ENCODE measurements at regions not wholly inside any gene's neighbourhood (a gene's known extent, or its start where the extent isn't known, plus 50 kb on each side); places are given as distances from the start of the nearest gene placed in this dataset.

DNA sequence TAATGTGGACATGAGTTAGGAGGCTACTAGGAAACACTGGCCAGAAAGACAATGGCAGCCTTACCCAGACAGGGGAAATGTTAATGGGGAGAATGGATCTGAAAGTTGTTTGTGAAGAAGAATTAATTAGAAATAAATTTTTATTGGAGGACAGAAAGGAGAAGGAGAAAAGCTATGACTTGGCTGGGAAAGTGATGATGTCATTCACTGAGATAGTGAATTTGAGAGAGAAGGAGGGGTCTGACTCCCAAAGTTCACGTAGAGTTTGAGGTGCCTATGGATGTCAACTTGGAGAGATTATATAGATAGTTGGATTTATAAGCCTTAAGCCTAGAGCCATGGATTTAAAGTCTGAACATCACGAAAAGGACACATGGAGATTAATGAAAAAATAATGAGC, 144.6 kb upstream of the ZNF521 start:
- TF ChIP-seq CTCF (IDR thresholded peaks at IDR 0.05; ENCODE audit: extremely low read depth in 1 of 2, insufficient read depth in 1 of 2, low read depth in 1 of 2, low read length in 2 of 2) (no peak), POLR2AphosphoS5 (IDR thresholded peaks at IDR 0.05; ENCODE audit: insufficient read depth, low read depth, low read length) (no peak), POLR2A (IDR thresholded peaks at IDR 0.05; ENCODE audit: low read depth, low read length) (no peak), EZH2 (IDR thresholded peaks at IDR 0.05; ENCODE audit: borderline replicate concordance, low read depth, low read length, severe bottlenecking) (no peak), GATA2 (IDR thresholded peaks at IDR 0.05; ENCODE audit: insufficient read depth, insufficient read length, low read depth, low read length) (no peak), FOS (IDR thresholded peaks at IDR 0.05; ENCODE audit: borderline replicate concordance, insufficient read depth, low read length) (no peak), JUN (IDR thresholded peaks at IDR 0.05; ENCODE audit: borderline replicate concordance, insufficient read depth, insufficient read length, low read depth) (no peak)
- TF ChIP-seq, protein P1, sequence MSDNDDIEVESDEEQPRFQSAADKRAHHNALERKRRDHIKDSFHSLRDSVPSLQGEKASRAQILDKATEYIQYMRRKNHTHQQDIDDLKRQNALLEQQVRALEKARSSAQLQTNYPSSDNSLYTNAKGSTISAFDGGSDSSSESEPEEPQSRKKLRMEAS (IDR thresholded peaks at IDR 0.05; ENCODE audit: insufficient read depth, insufficient read length), result no peak
